HEK293T (cell line): ENCODE measurements at regions not wholly inside any gene's neighbourhood (a gene's known extent, or its start where the extent isn't known, plus 50 kb on each side); places are given as distances from the start of the nearest gene placed in this dataset.

Experiments
- BHLHE40 ChIP-seq: fragments of 450-650 bp; IDR thresholded peaks from 2 replicates; pipeline ENCODE4 v1.6.1; 2016; ENCODE audit warnings: mild to moderate bottlenecking, moderate library complexity, borderline replicate concordance
- FOXA1 ChIP-seq: fragments of 450-650 bp; IDR thresholded peaks from 2 replicates; pipeline ENCODE4 v1.6.1; 2016; ENCODE audit warnings: mild to moderate bottlenecking
- FOXK2 ChIP-seq: fragments of 450-650 bp; IDR thresholded peaks from 2 replicates; pipeline ENCODE4 v1.6.1; 2016; ENCODE audit warnings: mild to moderate bottlenecking
- NFRKB ChIP-seq: fragments of 450-650 bp; IDR thresholded peaks from 2 replicates; pipeline ENCODE4 v1.6.1; 2016; ENCODE audit warnings: mild to moderate bottlenecking, moderate library complexity
- SP1 ChIP-seq: fragments of 450-650 bp; IDR thresholded peaks from 2 replicates; pipeline ENCODE4 v1.6.1; 2017

- TF ChIP-seq FOXA1 (no peak), SP1 (no peak), NFRKB (no peak), BHLHE40 (no peak), FOXK2 (no peak)
These were observed 52.7 kb upstream of the TJP1 start for GRCh38 chr15:29874977-29875376.
